ENCODE measurements at regions not wholly inside any gene's neighbourhood (a gene's known extent, or its start where the extent isn't known, plus 50 kb on each side); places are given as distances from the start of the nearest gene placed in this dataset.
"Not testable (repeated sequence)": the region's sequence is repeated elsewhere in the genome, so short reads cannot be mapped to it uniquely, and the experiment has no call there.

- DNase-seq: no peak
These were observed 209.5 kb downstream of the YTHDC2 start for GRCh38 chr5:113723021-113723420.

DNA sequence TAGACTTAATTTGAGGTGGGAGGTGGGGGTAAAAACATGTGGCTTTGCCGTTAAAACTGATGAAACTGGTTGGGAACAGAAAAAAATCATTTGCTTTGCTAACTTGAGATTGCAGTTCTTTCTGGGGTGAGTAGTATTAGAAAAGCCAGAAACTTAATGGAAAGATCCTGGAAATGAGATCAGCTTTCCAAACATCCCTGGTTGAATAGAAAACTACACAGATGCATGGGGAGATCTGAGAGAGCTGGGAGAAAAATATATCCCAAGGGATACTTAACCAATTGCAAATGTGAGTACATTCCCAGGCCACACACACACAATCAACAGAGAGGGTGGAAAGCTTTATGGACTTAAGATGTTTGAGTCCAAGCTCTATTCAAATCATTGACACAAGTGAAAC is 222.3 kb downstream of the YTHDC2 start:
- DNase-seq: no peak

- no peak for DNase-seq
These were observed 228.7 kb downstream of the YTHDC2 start for GRCh38 chr5:113742176-113742575.

GRCh38 chr5:113742639-113743038 is 229.1 kb downstream of the YTHDC2 start:
- no peak for DNase-seq

GRCh38 chr5:113748403-113748802 is 234.9 kb downstream of the YTHDC2 start:
- DNase-seq: no peak

- no peak for DNase-seq
These were observed 235.8 kb downstream of the YTHDC2 start for GRCh38 chr5:113749334-113749733.

- not testable (repeated sequence) for DNase-seq
These were observed 239.7 kb downstream of the YTHDC2 start for GRCh38 chr5:113753182-113753581.

DNA sequence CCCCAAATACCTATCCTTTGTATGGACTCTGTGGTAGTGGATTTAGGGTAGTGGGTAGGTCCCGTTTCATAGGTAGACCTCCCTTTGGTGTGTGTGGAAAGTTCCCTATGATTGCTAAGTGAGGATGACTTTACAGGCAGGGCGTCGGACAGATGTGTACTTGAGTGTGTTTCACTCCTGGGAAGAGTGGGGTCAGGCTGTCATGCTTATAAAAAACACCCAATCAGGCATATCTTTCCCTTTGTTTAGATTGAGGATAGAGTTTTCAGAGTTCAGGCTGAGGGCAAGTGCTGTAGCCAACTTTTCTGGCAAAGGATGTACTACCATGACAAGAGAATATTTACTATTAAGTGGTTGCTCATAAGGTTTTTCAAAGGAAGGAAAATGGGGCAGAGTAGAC is 242.0 kb downstream of the YTHDC2 start:
- DNase-seq: no peak

- no peak for DNase-seq
These were observed 244.0 kb downstream of the YTHDC2 start for GRCh38 chr5:113757508-113757907.

GRCh38 chr5:113759505-113759904 is 246.0 kb downstream of the YTHDC2 start:
- no peak for DNase-seq

- peak; percentile 8 for DNase-seq
These were observed 247.0 kb downstream of the YTHDC2 start for GRCh38 chr5:113760486-113760885.

DNA sequence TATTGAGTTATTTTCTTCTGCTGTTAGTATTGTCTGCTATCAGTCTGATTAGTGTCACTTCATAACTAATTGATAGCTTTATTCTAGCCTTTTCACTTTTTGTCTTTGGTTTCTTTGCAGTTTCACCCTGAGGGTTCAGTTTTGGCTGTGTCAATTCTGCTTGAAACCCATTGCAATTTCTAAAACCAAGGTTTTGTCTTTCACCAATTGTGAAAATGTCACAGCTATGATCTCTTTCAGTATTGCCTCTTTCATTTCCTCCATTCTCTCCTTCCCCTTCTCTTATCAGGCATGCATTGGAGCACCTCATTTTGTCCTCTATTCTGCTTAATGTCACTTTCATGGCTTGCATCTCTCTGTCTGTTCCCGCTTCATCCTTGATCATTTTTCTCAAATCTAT is 248.1 kb downstream of the YTHDC2 start:
- no peak for DNase-seq

- DNase-seq: no peak
These were observed 250.9 kb downstream of the YTHDC2 start for GRCh38 chr5:113764382-113764781.

- DNase-seq: not testable (repeated sequence)
These were observed 253.3 kb downstream of the YTHDC2 start for GRCh38 chr5:113766827-113767226.

GRCh38 chr5:113770648-113771047 is 257.2 kb downstream of the YTHDC2 start:
- DNase-seq: no peak

GRCh38 chr5:113771483-113771882 is 258.0 kb downstream of the YTHDC2 start:
- DNase-seq: no peak

DNA sequence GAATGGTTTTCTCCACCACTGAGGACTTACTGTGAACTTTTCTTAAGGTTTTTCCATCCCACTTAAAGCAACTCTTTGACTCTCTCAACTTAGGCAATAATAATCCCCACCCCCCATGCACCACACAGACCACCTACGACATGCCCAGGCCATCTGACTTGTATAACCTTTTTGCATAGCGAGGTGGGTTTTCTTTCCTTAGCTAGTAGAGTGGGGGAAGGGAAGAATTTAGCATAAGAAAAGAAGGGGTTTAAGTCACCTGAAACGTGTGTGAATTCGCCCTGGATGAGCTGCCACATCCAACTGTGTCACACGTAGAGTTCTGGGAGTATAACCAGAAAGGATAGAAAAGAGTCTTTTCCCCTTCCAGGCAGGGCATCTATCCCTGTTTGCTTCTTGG is 262.7 kb downstream of the YTHDC2 start:
- no peak for DNase-seq

GRCh38 chr5:113776832-113777525 is 263.5 kb downstream of the YTHDC2 start:
- peak; percentile 21 for DNase-seq

DNA sequence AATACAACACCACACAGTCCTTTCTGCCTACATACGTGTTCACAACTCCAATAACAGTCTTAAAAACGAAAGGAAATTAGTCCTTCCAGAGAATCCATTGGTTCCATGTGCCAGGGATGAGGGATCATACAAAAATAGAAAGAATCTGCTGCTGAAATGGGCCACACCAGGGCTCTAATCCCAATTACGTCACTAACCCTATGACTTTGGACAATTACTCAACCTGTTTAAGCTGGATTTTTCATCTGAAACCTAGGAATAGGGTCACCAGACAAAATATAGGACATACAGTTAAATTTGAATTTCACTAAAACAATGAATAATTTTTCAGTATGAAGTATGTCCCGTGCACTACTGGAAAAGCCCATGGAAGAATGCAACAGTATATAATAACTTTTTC is 264.7 kb downstream of the YTHDC2 start:
- no peak for DNase-seq

DNA sequence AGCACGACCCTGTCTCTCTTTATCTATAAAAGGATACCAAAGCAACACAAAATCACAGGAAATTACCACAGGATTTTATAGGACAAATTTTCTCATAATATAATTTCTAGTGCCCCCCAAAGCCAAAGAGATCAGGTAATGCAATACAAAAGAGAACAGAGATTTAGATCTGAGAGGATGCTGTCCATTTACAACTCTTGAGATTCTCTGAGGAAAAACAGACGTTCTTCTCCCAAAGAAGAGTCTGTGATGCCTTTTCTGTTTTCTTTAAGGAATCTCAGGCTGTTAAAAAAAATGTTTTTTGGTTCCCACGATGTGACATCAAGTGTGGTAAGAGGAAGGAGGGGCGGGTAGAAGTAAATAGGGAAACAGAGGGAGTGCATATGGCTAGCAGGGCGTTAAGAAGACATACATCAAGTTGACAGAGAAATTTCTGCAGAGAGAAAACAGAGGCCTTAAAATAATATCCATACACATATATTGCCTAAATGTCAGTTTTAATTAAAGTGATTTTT is 274.7 kb downstream of the YTHDC2 start:
- no peak for DNase-seq

DNA sequence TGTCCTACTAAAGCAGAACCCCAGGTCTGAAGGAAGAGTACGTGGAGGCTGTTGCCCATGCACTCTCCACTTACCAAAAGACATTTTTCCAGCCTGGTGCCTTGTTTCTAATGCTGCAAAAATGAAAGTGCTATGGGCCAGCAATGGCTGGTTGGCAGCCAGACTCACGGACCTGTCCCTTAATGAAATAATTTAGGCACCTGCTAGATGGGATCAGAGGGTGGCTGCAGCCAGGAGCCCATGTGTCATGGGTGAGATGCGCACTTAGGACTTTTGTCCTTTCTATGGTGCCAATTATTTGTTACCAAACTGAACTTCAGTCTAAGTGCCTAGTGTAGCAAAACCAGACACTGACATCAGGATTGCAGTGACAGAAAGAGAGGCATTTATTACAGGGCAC is 276.3 kb downstream of the YTHDC2 start:
- no peak for DNase-seq

- DNase-seq: no peak
These were observed 279.3 kb downstream of the YTHDC2 start for GRCh38 chr5:113792806-113793205.

DNA sequence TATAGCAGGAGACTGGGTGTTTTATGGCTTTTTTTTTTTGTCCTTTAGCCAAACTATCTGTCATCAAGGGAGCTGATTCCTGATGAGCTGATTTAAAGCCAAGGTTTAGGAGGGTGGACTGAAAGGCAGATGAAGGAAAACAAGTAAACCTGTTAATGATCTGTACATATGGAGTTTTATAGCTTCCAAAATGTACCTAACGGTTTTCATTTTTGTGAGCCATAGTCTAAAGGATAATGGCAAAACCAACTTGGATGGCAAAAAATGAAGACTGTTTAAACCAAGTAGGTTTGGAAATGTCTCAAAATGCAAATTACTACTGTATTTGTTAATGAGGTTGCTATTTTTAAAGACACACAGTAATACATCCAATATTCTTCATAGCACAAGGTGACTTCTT is 281.5 kb downstream of the YTHDC2 start:
- DNase-seq: no peak

GRCh38 chr5:113800686-113801085 is 287.2 kb downstream of the YTHDC2 start:
- no peak for DNase-seq

DNA sequence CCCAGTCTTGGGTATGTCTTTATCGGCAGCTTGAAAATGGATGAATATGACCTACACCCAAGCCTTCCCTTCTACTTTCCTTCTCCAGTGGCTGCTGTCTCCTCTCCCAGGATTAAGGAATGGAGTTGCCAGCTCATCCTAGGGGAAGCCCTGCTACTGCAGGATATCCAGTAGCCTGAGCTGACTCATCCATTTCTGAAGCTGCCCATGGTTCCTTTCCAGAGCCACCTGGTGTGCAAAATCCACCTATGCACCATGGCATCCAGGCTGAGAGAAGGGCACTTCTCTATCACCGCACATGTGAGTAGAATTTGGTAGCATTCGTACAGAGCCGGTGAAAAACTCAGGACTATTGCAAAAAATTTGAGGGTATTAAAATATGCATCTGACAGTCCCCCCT is 290.8 kb downstream of the YTHDC2 start:
- DNase-seq: peak; percentile 7

All from EL (cell line).